IMR-90 (cell line): ENCODE measurements at regions not wholly inside any gene's neighbourhood (a gene's known extent, or its start where the extent isn't known, plus 50 kb on each side); places are given as distances from the start of the nearest gene placed in this dataset.

Experiments
- ATAC-seq: fragments of 200-7000 bp; cut with Tn5 transposase; 2 replicates; pipeline ENCODE4 v1.9.1; 2020; ENCODE audit warnings: low read depth, mild to moderate bottlenecking, moderate library complexity
- BruUV-seq: library from RNA; stranded (reverse); fragments of 400-500 nt; replicated peaks from 2 replicates; lab custom pipeline; 2021; lab: Mats Ljungman, UMichigan
- CTCF ChIA-PET: fragments of 300-600 bp; formaldehyde crosslinking; extraction: SDS; loops from one replicate; lab custom pipeline; 2021; ENCODE audit warnings: antibody characterized with exemption; lab: Yijun Ruan, JAX
- POLR2A ChIA-PET: fragments of 300-600 bp; sonication (Branson Sonifier 250); formaldehyde crosslinking; loops from one replicate; lab custom pipeline; 2022; ENCODE audit warnings: antibody characterized with exemption; ENCODE audit not compliant: unreplicated experiment; lab: Charles Lee
- DNase-seq: peaks from one replicate; pipeline ENCODE4 v3.0.0; 2013
- H2AFZ ChIP-seq: replicated peaks from 2 replicates; pipeline ENCODE3; 2013; ENCODE audit warnings: low read length, mild to moderate bottlenecking; ENCODE audit not compliant: poor library complexity
- H2AK5ac ChIP-seq: 2 replicates; pipeline ENCODE4 v1.6.1; 2013; ENCODE audit warnings: low read depth, low read length, inconsistent platforms
- H2AK9ac ChIP-seq: replicated peaks from 2 replicates; pipeline ENCODE3; 2013; ENCODE audit warnings: mild to moderate bottlenecking, low read depth, low read length, moderate library complexity; ENCODE audit not compliant: poor library complexity
- H2BK120ac ChIP-seq: 2 replicates; pipeline ENCODE4 v1.6.1; 2013; ENCODE audit warnings: low read depth, low read length, inconsistent platforms
- H2BK15ac ChIP-seq: 3 replicates; pipeline ENCODE4 v1.6.1; 2013; ENCODE audit warnings: low read depth, low read length, inconsistent platforms
- H2BK20ac ChIP-seq: 2 replicates; pipeline ENCODE4 v1.6.1; 2013; ENCODE audit warnings: low read depth, mild to moderate bottlenecking, inconsistent platforms, low read length, moderate library complexity
- H2BK5ac ChIP-seq: 2 replicates; pipeline ENCODE4 v1.6.1; 2013; ENCODE audit warnings: mild to moderate bottlenecking, low read depth, low read length, inconsistent platforms; ENCODE audit not compliant: poor library complexity, severe bottlenecking
- H3K14ac ChIP-seq: replicated peaks from 2 replicates; pipeline ENCODE4 v1.6.1; 2013; ENCODE audit warnings: low read depth, low read length, inconsistent platforms
- H3K18ac ChIP-seq: 2 replicates; pipeline ENCODE4 v1.6.1; 2013; ENCODE audit warnings: low read depth, low read length, control low read depth
- H3K23ac ChIP-seq: 2 replicates; pipeline ENCODE4 v1.6.1; 2013; ENCODE audit warnings: low read depth, low read length, inconsistent platforms
- H3K27ac ChIP-seq: 2 replicates; pipeline ENCODE4 v1.5.1; 2013; ENCODE audit warnings: mild to moderate bottlenecking, control low read depth, low read length; ENCODE audit not compliant: insufficient read depth
- H3K27me3 ChIP-seq: 2 replicates; pipeline ENCODE4 v1.6.1; 2013; ENCODE audit warnings: low read length; ENCODE audit not compliant: control insufficient read depth, insufficient read depth
- H3K36me3 ChIP-seq: 2 replicates; pipeline ENCODE4 v1.6.1; 2013; ENCODE audit warnings: low read length, mixed read lengths; ENCODE audit not compliant: control insufficient read depth, insufficient read depth
- H3K4ac ChIP-seq: 2 replicates; pipeline ENCODE4 v1.6.1; 2013; ENCODE audit warnings: low read depth, low read length, inconsistent platforms
- H3K4me1 ChIP-seq: 2 replicates; pipeline ENCODE4 v1.6.1; 2013; ENCODE audit warnings: low read length, mixed read lengths; ENCODE audit not compliant: control insufficient read depth, insufficient read depth
- H3K4me2 ChIP-seq: 2 replicates; pipeline ENCODE4 v1.6.1; 2013; ENCODE audit warnings: low read depth, mild to moderate bottlenecking, control low read depth, low read length, moderate library complexity
- H3K4me3 ChIP-seq: 2 replicates; pipeline ENCODE4 v1.5.1; 2013; ENCODE audit warnings: low read depth, mild to moderate bottlenecking, control low read depth, low read length, moderate library complexity; ENCODE audit not compliant: insufficient read depth
- H3K56ac ChIP-seq: 2 replicates; pipeline ENCODE4 v1.6.1; 2013; ENCODE audit warnings: low read length, inconsistent platforms; ENCODE audit not compliant: insufficient read depth; ENCODE audit errors: extremely low read depth
- H3K79me1 ChIP-seq, 2 experiments: 2 replicates each; pipeline ENCODE4 v1.6.1; 2013; ENCODE audit warnings: low read length in 2 of 2, inconsistent platforms in 1 of 2, low read depth in 1 of 2
- H3K9ac ChIP-seq: 2 replicates; pipeline ENCODE4 v1.6.1; 2013; ENCODE audit warnings: low read depth, low read length, control low read depth
- H3K9me1 ChIP-seq: 2 replicates; pipeline ENCODE4 v1.6.1; 2013; ENCODE audit warnings: low read length, inconsistent platforms; ENCODE audit not compliant: insufficient read depth
- H3K9me3 ChIP-seq: 2 replicates; pipeline ENCODE4 v1.6.1; 2013; ENCODE audit warnings: low read length; ENCODE audit not compliant: control insufficient read depth, insufficient read depth
- H4K20me1 ChIP-seq: 2 replicates; pipeline ENCODE4 v1.6.1; 2013; ENCODE audit warnings: low read length, inconsistent platforms; ENCODE audit not compliant: insufficient read depth
- H4K5ac ChIP-seq: 2 replicates; pipeline ENCODE4 v1.6.1; 2013; ENCODE audit warnings: mild to moderate bottlenecking, low read depth, low read length, control low read depth
- H4K8ac ChIP-seq, 2 experiments: 2 replicates each; pipeline ENCODE4 v1.6.1; 2013; ENCODE audit warnings: low read depth in 2 of 2, low read length in 2 of 2, control low read depth in 1 of 2, inconsistent platforms in 1 of 2
- H4K91ac ChIP-seq: 2 replicates; pipeline ENCODE4 v1.6.1; 2013; ENCODE audit warnings: low read depth, low read length, inconsistent platforms; ENCODE audit not compliant: insufficient read depth
- MAFK ChIP-seq: IDR thresholded peaks from 2 replicates; pipeline ENCODE4 v1.6.1; 2012; ENCODE audit warnings: low read depth, low read length, improper control_type of control experiment
- WGBS, 2 experiments: methylation state at CpG; one replicate each; pipeline versions ENCODE4 v1.1.5 to v1.1.7; 2013; ENCODE audit warnings: missing lambda C conversion rate in 2 of 2; ENCODE audit not compliant: insufficient read length in 1 of 2; ENCODE audit errors: extremely low coverage in 2 of 2; 5-methylcytosine and 5-hydroxymethylcytosine counted together
- dilution Hi-C: fragments of 300-500 bp; cut with HindIII; formaldehyde crosslinking; loops from one replicate; pipeline ENCODE4 v1.14.3; 2018; ENCODE audit warnings: low sequenced_read_pairs; ENCODE audit not compliant: unreplicated experiment
- in situ Hi-C: fragments of 300-500 bp; cut with MboI; formaldehyde crosslinking; loops from 3 replicates; pipeline ENCODE4 v1.14.3; 2019; ENCODE audit warnings: low sequenced_read_pairs, inconsistent platforms, mixed read lengths
- intact Hi-C: fragments of 100-400 bp; cut with micrococcal nuclease; formaldehyde crosslinking; loops from 2 replicates; pipeline ENCODE4 v1.10.0; 2022
- TF ChIP-seq, protein P1 (sequence below): conservative IDR thresholded peaks from 2 replicates; pipeline ENCODE4 v1.5.1; 2012; ENCODE audit warnings: mild to moderate bottlenecking, low read depth, low read length, improper control_type of control experiment

DNA sequence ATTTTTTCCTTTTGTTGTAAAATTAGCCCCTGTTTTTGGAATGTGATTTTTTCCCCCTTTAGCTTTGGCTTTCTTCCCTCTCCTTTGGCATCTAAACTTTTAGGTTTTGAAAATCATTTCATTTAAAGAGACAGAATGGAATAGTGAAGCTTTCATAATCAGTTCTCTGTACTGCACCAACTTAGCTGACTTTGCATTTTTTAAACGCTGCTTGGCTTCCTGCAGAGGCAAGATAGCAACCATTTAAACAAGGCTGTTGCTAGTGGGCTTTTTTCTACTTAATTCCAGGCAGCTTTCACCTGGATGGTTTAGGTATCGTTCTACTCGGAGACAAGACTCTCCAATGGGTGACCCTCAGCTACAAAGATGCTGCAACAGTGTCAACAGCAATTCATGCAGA is 267.9 kb upstream of the PKDCC start:
- no peak overlapping the region for H3K9ac ChIP-seq
- H3K4ac ChIP-seq = no peak overlapping the region
- no peak overlapping the region for H4K8ac ChIP-seq
- no peaks in the 10 kb centered on the region for H3K4me1 ChIP-seq
- H2BK120ac ChIP-seq = no peak overlapping the region
- ChIA-PET CTCF (interaction anchor here (1.5 kb wide), 1 partner anchor 366 kb away, joined by 4 read pairs; no protein-coding TSS in a partner anchor), POLR2A (no interaction called here)
- no peak for ATAC-seq
- H4K91ac ChIP-seq = no peak overlapping the region
- intact Hi-C loops (loop anchor here (10.0 kb wide), 1 partner anchor 1015 kb away; no protein-coding TSS in a partner anchor), in situ Hi-C loops (loop anchor here (10.0 kb wide), 1 partner anchor 1875 kb away; no protein-coding TSS in a partner anchor), dilution Hi-C loops (no loop called here)
- H3K23ac ChIP-seq = no peak overlapping the region
- H3K36me3 ChIP-seq = no peaks in the 10 kb centered on the region
- no peak overlapping the region for H3K4me3 ChIP-seq
- no peak overlapping the region for H2BK5ac ChIP-seq
- no peak overlapping the region for H4K5ac ChIP-seq
- H3K27ac ChIP-seq = no peak overlapping the region
- no peak overlapping the region for H2AK5ac ChIP-seq
- H2AFZ ChIP-seq = no peak overlapping the region
- no peak overlapping the region for H2BK15ac ChIP-seq
- no TSS peak for BruUV-seq
- no peak for DNase-seq
- H3K9me3 ChIP-seq = no peaks in the 10 kb centered on the region
- WGBS, 2 experiments = no CpG with 5 or more reads among the region's 3 CpGs
- no peaks in the 10 kb centered on the region for H4K20me1 ChIP-seq
- no peak overlapping the region for H3K4me2 ChIP-seq
- H3K9me1 ChIP-seq = no peaks in the 10 kb centered on the region
- H3K18ac ChIP-seq = no peak overlapping the region
- H3K14ac ChIP-seq = no peak overlapping the region
- H3K79me1 ChIP-seq = no peaks in the 10 kb centered on the region
- H2BK20ac ChIP-seq = no peak overlapping the region
- H2AK9ac ChIP-seq = no peak overlapping the region
- no peak overlapping the region for H3K56ac ChIP-seq
- TF ChIP-seq, protein P1, sequence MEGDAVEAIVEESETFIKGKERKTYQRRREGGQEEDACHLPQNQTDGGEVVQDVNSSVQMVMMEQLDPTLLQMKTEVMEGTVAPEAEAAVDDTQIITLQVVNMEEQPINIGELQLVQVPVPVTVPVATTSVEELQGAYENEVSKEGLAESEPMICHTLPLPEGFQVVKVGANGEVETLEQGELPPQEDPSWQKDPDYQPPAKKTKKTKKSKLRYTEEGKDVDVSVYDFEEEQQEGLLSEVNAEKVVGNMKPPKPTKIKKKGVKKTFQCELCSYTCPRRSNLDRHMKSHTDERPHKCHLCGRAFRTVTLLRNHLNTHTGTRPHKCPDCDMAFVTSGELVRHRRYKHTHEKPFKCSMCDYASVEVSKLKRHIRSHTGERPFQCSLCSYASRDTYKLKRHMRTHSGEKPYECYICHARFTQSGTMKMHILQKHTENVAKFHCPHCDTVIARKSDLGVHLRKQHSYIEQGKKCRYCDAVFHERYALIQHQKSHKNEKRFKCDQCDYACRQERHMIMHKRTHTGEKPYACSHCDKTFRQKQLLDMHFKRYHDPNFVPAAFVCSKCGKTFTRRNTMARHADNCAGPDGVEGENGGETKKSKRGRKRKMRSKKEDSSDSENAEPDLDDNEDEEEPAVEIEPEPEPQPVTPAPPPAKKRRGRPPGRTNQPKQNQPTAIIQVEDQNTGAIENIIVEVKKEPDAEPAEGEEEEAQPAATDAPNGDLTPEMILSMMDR = no peak
- peak; percentile 92 for TF ChIP-seq MAFK
- peaks cover 4% of the 10 kb centered on the region for H3K27me3 ChIP-seq
